ENCODE measurements at regions not wholly inside any gene's neighbourhood (a gene's known extent, or its start where the extent isn't known, plus 50 kb on each side); places are given as distances from the start of the nearest gene placed in this dataset.

DNA sequence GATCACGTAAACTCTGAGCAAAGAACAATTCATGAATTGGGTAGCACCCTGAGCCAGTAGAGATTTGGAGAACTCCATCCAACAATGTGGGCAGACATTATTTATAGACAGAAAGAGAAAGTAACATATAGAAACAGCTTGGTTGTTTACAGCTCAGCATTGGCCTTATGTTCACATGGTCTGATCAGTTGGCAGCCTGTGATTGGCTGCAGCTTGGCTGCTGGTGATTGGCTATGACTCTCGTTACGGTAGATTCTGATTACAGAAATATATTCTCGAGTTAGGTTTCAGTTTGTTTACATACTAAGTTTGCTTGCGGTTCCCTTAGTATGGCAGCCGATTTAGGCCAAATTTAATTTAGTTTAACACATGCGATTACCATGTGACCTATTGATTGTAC lies 663.4 kb downstream of the RAPGEF2 start:
- H3K36me3 Mint-ChIP-seq, result peaks cover 7% of the 10 kb centered on the region

DNA sequence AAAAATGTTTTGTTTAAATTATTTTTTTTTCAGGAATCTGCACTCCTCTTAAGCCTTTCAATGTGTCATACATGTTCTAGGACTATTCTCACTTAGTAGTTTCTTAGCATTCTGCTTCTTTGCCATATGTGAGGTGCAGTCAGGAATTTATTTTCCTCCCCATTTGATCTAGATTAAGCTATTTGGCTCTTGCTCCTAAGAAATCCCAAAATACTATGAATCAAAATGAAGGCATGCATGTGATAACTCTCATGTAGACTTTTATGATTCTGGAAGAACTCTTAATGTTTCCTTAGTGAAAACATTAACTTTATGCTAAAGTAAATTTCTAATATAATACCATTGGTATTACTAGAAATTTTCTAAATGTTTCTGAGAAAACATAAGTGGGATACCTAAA lies 664.5 kb downstream of the RAPGEF2 start:
- ATAC-seq (no peak), DNase-seq (ENCODE audit: low spot score) (no peak)
- ChIA-PET POLR2A (no interaction called here), CTCF (no interaction called here)
- TF ChIP-seq NFATC4 (CRISPR knock-in tag; IDR thresholded peaks at IDR 0.05), result no peak
- TF ChIP-seq FOXK1 (CRISPR knock-in tag; IDR thresholded peaks at IDR 0.05), result no peak
- TF ChIP-seq FOXJ3 (CRISPR knock-in tag; IDR thresholded peaks at IDR 0.05; ENCODE audit: borderline replicate concordance), result no peak
- TF ChIP-seq, protein P1, sequence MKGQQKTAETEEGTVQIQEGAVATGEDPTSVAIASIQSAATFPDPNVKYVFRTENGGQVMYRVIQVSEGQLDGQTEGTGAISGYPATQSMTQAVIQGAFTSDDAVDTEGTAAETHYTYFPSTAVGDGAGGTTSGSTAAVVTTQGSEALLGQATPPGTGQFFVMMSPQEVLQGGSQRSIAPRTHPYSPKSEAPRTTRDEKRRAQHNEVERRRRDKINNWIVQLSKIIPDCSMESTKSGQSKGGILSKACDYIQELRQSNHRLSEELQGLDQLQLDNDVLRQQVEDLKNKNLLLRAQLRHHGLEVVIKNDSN (CRISPR knock-in tag; IDR thresholded peaks at IDR 0.05), result no peak
- TF ChIP-seq, protein P2, sequence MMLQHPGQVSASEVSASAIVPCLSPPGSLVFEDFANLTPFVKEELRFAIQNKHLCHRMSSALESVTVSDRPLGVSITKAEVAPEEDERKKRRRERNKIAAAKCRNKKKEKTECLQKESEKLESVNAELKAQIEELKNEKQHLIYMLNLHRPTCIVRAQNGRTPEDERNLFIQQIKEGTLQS (CRISPR knock-in tag; conservative IDR thresholded peaks at IDR 0.05), result no peak
- TF ChIP-seq, protein P3, sequence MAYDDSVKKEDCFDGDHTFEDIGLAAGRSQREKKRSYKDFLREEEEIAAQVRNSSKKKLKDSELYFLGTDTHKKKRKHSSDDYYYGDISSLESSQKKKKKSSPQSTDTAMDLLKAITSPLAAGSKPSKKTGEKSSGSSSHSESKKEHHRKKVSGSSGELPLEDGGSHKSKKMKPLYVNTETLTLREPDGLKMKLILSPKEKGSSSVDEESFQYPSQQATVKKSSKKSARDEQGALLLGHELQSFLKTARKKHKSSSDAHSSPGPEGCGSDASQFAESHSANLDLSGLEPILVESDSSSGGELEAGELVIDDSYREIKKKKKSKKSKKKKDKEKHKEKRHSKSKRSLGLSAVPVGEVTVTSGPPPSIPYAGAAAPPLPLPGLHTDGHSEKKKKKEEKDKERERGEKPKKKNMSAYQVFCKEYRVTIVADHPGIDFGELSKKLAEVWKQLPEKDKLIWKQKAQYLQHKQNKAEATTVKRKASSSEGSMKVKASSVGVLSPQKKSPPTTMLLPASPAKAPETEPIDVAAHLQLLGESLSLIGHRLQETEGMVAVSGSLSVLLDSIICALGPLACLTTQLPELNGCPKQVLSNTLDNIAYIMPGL (CRISPR knock-in tag; IDR thresholded peaks at IDR 0.05), result no peak
- no peak for TF ChIP-seq NFYB (CRISPR knock-in tag; conservative IDR thresholded peaks at IDR 0.05; ENCODE audit: low read depth)
- TF ChIP-seq ATF1 (CRISPR knock-in tag; IDR thresholded peaks at IDR 0.05), result no peak
- Mint-ChIP-seq H3K27ac (no peak overlapping the region), H3K4me3 (no peak overlapping the region), H3K27me3 (ENCODE audit: low read depth) (no peaks in the 10 kb centered on the region), H3K36me3 (peaks cover 4% of the 10 kb centered on the region), H3K4me1 (no peaks in the 10 kb centered on the region), H3K9me3 (peaks cover 20% of the 10 kb centered on the region)

More for the DNA sequence above, 663.4 kb downstream of the RAPGEF2 start:
- ChIA-PET POLR2A (no interaction called here), CTCF (interaction anchor here (0.7 kb wide), 2 partner anchors 133 to 278 kb away, joined by 3 read pairs; no protein-coding TSS in a partner anchor)
- DNase-seq (ENCODE audit: low spot score) (no peak), ATAC-seq (no peak)
- TF ChIP-seq NR1H2 (CRISPR knock-in tag; IDR thresholded peaks at IDR 0.05), result no peak
- no peak for TF ChIP-seq FOXJ3 (CRISPR knock-in tag; IDR thresholded peaks at IDR 0.05; ENCODE audit: borderline replicate concordance)
- no peak for TF ChIP-seq MYBL2 (CRISPR knock-in tag; IDR thresholded peaks at IDR 0.05)
- TF ChIP-seq, protein P4, sequence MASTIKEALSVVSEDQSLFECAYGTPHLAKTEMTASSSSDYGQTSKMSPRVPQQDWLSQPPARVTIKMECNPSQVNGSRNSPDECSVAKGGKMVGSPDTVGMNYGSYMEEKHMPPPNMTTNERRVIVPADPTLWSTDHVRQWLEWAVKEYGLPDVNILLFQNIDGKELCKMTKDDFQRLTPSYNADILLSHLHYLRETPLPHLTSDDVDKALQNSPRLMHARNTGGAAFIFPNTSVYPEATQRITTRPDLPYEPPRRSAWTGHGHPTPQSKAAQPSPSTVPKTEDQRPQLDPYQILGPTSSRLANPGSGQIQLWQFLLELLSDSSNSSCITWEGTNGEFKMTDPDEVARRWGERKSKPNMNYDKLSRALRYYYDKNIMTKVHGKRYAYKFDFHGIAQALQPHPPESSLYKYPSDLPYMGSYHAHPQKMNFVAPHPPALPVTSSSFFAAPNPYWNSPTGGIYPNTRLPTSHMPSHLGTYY (CRISPR knock-in tag; IDR thresholded peaks at IDR 0.05), result no peak
- Mint-ChIP-seq H3K4me1 (no peaks in the 10 kb centered on the region), H3K4me3 (no peak overlapping the region), H3K27me3 (ENCODE audit: low read depth) (no peaks in the 10 kb centered on the region), H3K27ac (no peak overlapping the region), H3K9me3 (peaks cover 22% of the 10 kb centered on the region)

DNA sequence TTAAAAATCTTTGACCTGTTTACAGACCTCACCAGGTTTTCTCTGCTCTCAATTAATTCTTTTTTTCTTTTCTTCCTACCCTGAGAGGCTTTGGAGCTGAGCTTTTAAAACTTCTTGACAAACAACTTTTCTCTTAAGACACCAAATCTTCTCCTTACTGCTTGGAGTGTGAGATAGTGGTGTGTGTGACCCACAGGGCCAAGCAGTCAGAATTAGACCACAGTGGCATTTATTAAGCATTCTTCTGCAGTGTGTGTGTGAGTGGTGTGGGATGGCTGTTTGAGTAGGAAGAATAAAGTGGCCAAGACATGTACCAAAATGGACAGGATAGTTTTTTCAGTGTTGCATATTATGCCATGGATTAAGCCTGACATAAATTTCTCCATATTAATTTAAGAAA lies 665.1 kb downstream of the RAPGEF2 start:
- no peak for ATAC-seq
- Mint-ChIP-seq H3K4me3 (no peak overlapping the region), H3K9me3 (peaks cover 18% of the 10 kb centered on the region), H3K4me1 (no peaks in the 10 kb centered on the region), H3K27me3 (ENCODE audit: low read depth) (no peaks in the 10 kb centered on the region), H3K36me3 (peaks cover 3% of the 10 kb centered on the region; the same call in 1 of the 2 replicates), H3K27ac (no peak overlapping the region)
- DNase-seq (ENCODE audit: low spot score), result no peak
- POLR2A ChIA-PET, result interaction anchor here (0.6 kb wide), 1 partner anchor 417 kb away, joined by 3 read pairs; no protein-coding TSS in a partner anchor
- TF ChIP-seq CBFB (CRISPR knock-in tag; IDR thresholded peaks at IDR 0.05; ENCODE audit: low read depth) (no peak), IRF2 (CRISPR knock-in tag; IDR thresholded peaks at IDR 0.05; ENCODE audit: borderline replicate concordance, low read depth) (no peak), ZNF671 (CRISPR knock-in tag; IDR thresholded peaks at IDR 0.05) (no peak), PRRX2 (CRISPR knock-in tag; IDR thresholded peaks at IDR 0.05) (no peak), OVOL2 (CRISPR knock-in tag; IDR thresholded peaks at IDR 0.05; ENCODE audit: borderline replicate concordance) (no peak), MXD4 (CRISPR knock-in tag; IDR thresholded peaks at IDR 0.05; ENCODE audit: borderline replicate concordance) (no peak)
- TF ChIP-seq, protein P5, sequence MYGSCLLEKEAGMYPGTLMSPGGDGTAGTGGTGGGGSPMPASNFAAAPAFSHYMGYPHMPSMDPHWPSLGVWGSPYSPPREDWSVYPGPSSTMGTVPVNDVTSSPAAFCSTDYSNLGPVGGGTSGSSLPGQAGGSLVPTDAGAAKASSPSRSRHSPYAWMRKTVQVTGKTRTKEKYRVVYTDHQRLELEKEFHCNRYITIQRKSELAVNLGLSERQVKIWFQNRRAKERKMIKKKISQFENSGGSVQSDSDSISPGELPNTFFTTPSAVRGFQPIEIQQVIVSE (CRISPR knock-in tag; IDR thresholded peaks at IDR 0.05; ENCODE audit: borderline replicate concordance), result no peak
- CTCF ChIA-PET, result no interaction called here

Data from WTC11 (cell line).